ENCODE measurements at regions not wholly inside any gene's neighbourhood (a gene's known extent, or its start where the extent isn't known, plus 50 kb on each side); places are given as distances from the start of the nearest gene placed in this dataset.

GRCh38 chr6:151733680-151734320 lies 73.7 kb upstream of the ESR1 start:
- TF ChIP-seq CTCF (conservative IDR thresholded peaks at IDR 0.05 in 1 of 2, IDR thresholded peaks at IDR 0.05 in 1 of 2; ENCODE audit: extremely low read depth in 1 of 2, insufficient read depth in 1 of 2, low read depth in 1 of 2, low read length in 2 of 2) (no peak), EZH2 (IDR thresholded peaks at IDR 0.05; ENCODE audit: borderline replicate concordance, low read length) (no peak)
